Hepatocyte (in vitro differentiated cells): ENCODE measurements at regions not wholly inside any gene's neighbourhood (a gene's known extent, or its start where the extent isn't known, plus 50 kb on each side); places are given as distances from the start of the nearest gene placed in this dataset.

ENCODE experiments used
- DNase-seq: peaks from one replicate; pipeline ENCODE4 v3.0.0-alpha.2; 2016; ENCODE audit warnings: low spot score
- H2AFZ ChIP-seq: fragments of 200-600 bp; sonication (generic); 2 replicates; pipeline ENCODE4 v1.6.0; 2016; ENCODE audit warnings: antibody characterized with exemption, mild to moderate bottlenecking
- H3K27ac ChIP-seq: fragments of 200-600 bp; sonication (generic); 2 replicates; pipeline ENCODE4 v1.5.1; 2016; ENCODE audit warnings: mild to moderate bottlenecking
- H3K27me3 ChIP-seq: fragments of 200-600 bp; sonication (generic); 2 replicates; pipeline ENCODE4 v1.6.1; 2016
- H3K36me3 ChIP-seq: fragments of 200-600 bp; sonication (generic); replicated peaks from 2 replicates; pipeline ENCODE4 v1.5.1; 2016; ENCODE audit warnings: low read depth; ENCODE audit not compliant: insufficient read depth
- H3K4me1 ChIP-seq: fragments of 200-600 bp; sonication (generic); 2 replicates; pipeline ENCODE4 v1.5.1; 2016; ENCODE audit warnings: mild to moderate bottlenecking, moderate library complexity; ENCODE audit not compliant: insufficient read depth
- H3K4me2 ChIP-seq: fragments of 200-600 bp; sonication (generic); 2 replicates; pipeline ENCODE4 v1.6.0; 2016
- H3K4me3 ChIP-seq: fragments of 200-600 bp; sonication (generic); 2 replicates; pipeline ENCODE4 v1.5.1; 2016; ENCODE audit warnings: mild to moderate bottlenecking
- H3K79me2 ChIP-seq: fragments of 200-600 bp; sonication (generic); 2 replicates; pipeline ENCODE4 v1.6.0; 2017; ENCODE audit warnings: mild to moderate bottlenecking
- H3K9me2 ChIP-seq: fragments of 200-600 bp; sonication (generic); replicated peaks from 2 replicates; pipeline ENCODE4 v1.6.0; 2017; ENCODE audit warnings: mild to moderate bottlenecking; ENCODE audit not compliant: insufficient read depth
- H3K9me3 ChIP-seq: fragments of 200-600 bp; sonication (generic); 2 replicates; pipeline ENCODE4 v1.5.1; 2016; ENCODE audit warnings: low read depth, mild to moderate bottlenecking
- H4K20me1 ChIP-seq: fragments of 200-600 bp; sonication (generic); 2 replicates; pipeline ENCODE4 v1.6.0; 2016; ENCODE audit warnings: mild to moderate bottlenecking; ENCODE audit not compliant: insufficient read depth, poor library complexity, severe bottlenecking
- EZH2 ChIP-seq: fragments of 200-600 bp; sonication (generic); IDR thresholded peaks from 2 replicates; pipeline ENCODE4 v1.6.1; 2016; ENCODE audit warnings: antibody characterized with exemption, mild to moderate bottlenecking, borderline replicate concordance
- EZH2phosphoT487 ChIP-seq: fragments of 200-600 bp; sonication (generic); IDR thresholded peaks from one replicate; pipeline ENCODE4 v1.6.1; 2018; ENCODE audit warnings: antibody characterized with exemption, mild to moderate bottlenecking, low read depth, moderate library complexity; ENCODE audit not compliant: unreplicated experiment, severe bottlenecking
- WGBS: methylation state at CpG from one replicate; pipeline ENCODE4 v1.1.6; 2016; ENCODE audit warnings: low lambda C conversion rate; ENCODE audit errors: missing lambda C conversion rate; 5-methylcytosine and 5-hydroxymethylcytosine counted together
- TF ChIP-seq, protein P1 (sequence below): fragments of 200-600 bp; sonication (generic); IDR thresholded peaks from 2 replicates; pipeline ENCODE4 v1.5.1; 2016; ENCODE audit warnings: antibody characterized with exemption, mild to moderate bottlenecking; ENCODE audit not compliant: poor library complexity

DNA sequence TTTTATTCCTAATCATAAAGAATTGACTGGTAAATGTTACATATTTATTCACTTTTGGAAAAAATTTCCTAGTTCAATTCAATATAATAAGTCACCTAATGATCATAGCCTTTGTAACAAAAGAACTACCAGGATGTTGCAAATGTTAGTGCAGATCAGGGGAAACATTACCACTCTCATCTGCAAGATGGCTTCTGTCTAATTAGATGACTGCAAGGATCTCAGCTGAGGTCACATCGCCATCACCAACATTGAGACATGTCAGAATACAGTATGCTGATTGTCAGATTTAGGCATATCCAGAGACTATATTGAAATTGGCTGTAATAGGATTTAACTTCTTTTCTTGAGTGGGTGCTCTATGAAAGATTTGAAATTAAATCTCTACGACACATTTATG lies 431.4 kb upstream of the AGTR1 start:
- no peak for TF ChIP-seq EZH2
- TF ChIP-seq, protein P1, sequence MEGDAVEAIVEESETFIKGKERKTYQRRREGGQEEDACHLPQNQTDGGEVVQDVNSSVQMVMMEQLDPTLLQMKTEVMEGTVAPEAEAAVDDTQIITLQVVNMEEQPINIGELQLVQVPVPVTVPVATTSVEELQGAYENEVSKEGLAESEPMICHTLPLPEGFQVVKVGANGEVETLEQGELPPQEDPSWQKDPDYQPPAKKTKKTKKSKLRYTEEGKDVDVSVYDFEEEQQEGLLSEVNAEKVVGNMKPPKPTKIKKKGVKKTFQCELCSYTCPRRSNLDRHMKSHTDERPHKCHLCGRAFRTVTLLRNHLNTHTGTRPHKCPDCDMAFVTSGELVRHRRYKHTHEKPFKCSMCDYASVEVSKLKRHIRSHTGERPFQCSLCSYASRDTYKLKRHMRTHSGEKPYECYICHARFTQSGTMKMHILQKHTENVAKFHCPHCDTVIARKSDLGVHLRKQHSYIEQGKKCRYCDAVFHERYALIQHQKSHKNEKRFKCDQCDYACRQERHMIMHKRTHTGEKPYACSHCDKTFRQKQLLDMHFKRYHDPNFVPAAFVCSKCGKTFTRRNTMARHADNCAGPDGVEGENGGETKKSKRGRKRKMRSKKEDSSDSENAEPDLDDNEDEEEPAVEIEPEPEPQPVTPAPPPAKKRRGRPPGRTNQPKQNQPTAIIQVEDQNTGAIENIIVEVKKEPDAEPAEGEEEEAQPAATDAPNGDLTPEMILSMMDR = no peak
- TF ChIP-seq EZH2phosphoT487 = no peak
- Histone ChIP-seq H3K79me2 (no peaks in the 10 kb centered on the region), H2AFZ (no peak overlapping the region), H3K4me3 (no peak overlapping the region), H3K36me3 (no peaks in the 10 kb centered on the region), H3K27ac (no peak overlapping the region), H3K27me3 (no peaks in the 10 kb centered on the region), H3K4me1 (no peaks in the 10 kb centered on the region), H3K4me2 (no peak overlapping the region), H4K20me1 (no peaks in the 10 kb centered on the region), H3K9me2 (no peaks in the 10 kb centered on the region), H3K9me3 (no peaks in the 10 kb centered on the region)
- 96% methylated on average over 2 of the region's 2 CpGs for WGBS
- no peak for DNase-seq

DNA sequence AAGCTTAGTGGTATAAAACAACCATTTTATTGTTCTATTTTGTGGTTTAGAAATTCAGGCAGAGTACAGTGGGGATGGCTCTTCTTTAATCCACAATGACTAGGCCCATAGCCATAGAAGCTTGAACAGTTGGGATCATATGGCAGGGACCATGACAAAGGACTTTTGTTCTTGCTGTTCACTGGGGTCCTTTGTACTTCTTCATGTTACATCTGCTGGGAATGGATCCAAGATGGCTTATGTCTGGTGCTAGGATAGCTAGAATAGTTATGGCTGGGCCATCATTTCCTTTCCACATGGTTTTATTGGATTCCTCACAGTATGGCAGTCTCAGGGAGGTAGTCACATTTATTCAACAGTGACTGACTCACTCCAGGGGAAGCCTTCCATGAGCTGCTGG lies 427.9 kb upstream of the AGTR1 start:
- no peaks in the 10 kb centered on the region for H4K20me1 ChIP-seq
- H3K36me3 ChIP-seq = no peaks in the 10 kb centered on the region
- H3K4me2 ChIP-seq = no peak overlapping the region
- no peak overlapping the region for H3K4me3 ChIP-seq
- no peaks in the 10 kb centered on the region for H3K4me1 ChIP-seq
- H3K9me3 ChIP-seq = no peaks in the 10 kb centered on the region
- H3K9me2 ChIP-seq = no peaks in the 10 kb centered on the region
- H3K27ac ChIP-seq = no peak overlapping the region
- TF ChIP-seq, protein P1 = no peak
- no peak for TF ChIP-seq EZH2phosphoT487
- no peak for TF ChIP-seq EZH2
- H3K79me2 ChIP-seq = no peaks in the 10 kb centered on the region
- H2AFZ ChIP-seq = no peak overlapping the region
- H3K27me3 ChIP-seq = no peaks in the 10 kb centered on the region
- DNase-seq = no peak

DNA sequence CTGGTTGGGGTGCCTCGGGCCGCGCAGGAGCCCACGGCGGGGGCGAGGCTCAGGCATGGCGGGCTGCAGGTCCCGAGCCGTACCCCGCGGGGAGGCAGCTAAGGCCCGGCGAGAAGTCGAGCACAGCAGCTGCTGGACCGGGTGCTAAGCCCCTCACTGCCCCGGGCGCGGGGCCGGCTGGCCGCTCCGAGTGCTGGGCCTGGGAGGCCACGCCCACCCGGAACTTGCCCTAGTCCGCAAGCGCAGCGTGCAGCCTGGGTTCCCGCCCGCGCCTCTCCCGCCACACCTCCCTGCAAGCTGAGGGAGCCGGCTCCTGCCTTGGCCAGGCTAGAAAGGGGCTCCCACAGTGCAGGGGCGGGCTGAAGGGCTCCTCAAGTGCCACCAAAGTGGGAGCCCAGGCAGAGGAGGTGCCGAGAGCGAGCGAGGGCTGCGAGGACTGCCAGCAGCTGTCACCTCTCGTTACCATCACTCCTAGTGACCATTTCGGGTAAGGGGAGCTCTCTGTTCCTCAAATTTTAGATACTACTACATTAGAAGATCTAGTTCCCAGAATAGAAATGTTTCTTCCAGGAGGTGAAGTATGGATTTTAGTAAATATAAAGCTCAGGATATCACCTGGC lies 417.0 kb upstream of the AGTR1 start:
- no peaks in the 10 kb centered on the region for H3K9me2 ChIP-seq
- no peaks in the 10 kb centered on the region for H3K9me3 ChIP-seq
- H3K4me1 ChIP-seq = no peaks in the 10 kb centered on the region
- H3K27me3 ChIP-seq = no peaks in the 10 kb centered on the region
- no peak overlapping the region for H3K27ac ChIP-seq
- no peak overlapping the region for H2AFZ ChIP-seq
- TF ChIP-seq EZH2phosphoT487 (no peak), EZH2 (no peak)
- TF ChIP-seq, protein P1 = no peak
- H3K79me2 ChIP-seq = no peaks in the 10 kb centered on the region
- H3K4me2 ChIP-seq = no peak overlapping the region
- 96% methylated on average over 25 of the region's 38 CpGs for WGBS
- no peak overlapping the region for H3K4me3 ChIP-seq
- no peaks in the 10 kb centered on the region for H4K20me1 ChIP-seq
- H3K36me3 ChIP-seq = no peaks in the 10 kb centered on the region
- DNase-seq = no peak

DNA sequence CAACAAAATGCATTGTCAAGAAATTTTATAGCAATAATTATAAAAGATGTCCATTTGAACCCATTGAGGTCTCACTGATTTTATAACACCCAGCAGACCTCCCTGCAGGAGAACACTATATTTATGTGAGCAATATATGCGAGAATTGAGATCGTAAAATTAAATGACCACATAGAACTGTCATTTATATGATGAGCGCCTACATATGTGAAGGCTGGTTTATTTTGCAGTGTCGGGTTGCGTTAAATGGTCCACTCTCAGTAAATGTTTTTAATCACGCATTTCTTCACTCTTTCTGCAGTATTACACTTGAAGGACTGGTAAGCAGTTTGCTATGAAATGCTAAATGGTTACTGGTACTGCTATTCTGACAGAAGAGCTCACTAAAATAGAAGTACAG lies 408.5 kb upstream of the AGTR1 start:
- WGBS = 89% methylated on average over 6 of the region's 6 CpGs

More for the DNA sequence above, 408.5 kb upstream of the AGTR1 start:
- H3K9me3 ChIP-seq = no peaks in the 10 kb centered on the region
- H2AFZ ChIP-seq = no peak overlapping the region
- no peaks in the 10 kb centered on the region for H3K27me3 ChIP-seq
- no peak for DNase-seq
- no peak overlapping the region for H3K4me2 ChIP-seq
- H3K9me2 ChIP-seq = no peaks in the 10 kb centered on the region
- no peaks in the 10 kb centered on the region for H3K4me1 ChIP-seq
- no peaks in the 10 kb centered on the region for H4K20me1 ChIP-seq
- no peak overlapping the region for H3K27ac ChIP-seq
- TF ChIP-seq EZH2phosphoT487 (no peak), EZH2 (no peak)
- no peaks in the 10 kb centered on the region for H3K79me2 ChIP-seq
- no peak overlapping the region for H3K4me3 ChIP-seq
- H3K36me3 ChIP-seq = no peaks in the 10 kb centered on the region
